GM18508 (cell line): ENCODE measurements at regions not wholly inside any gene's neighbourhood (a gene's known extent, or its start where the extent isn't known, plus 50 kb on each side); places are given as distances from the start of the nearest gene placed in this dataset.

Experiments
- ATAC-seq: cut with Tn5 transposase; IDR thresholded peaks from one replicate; pipeline ENCODE4 v1.9.1; 2021; ENCODE audit warnings: moderate number of reproducible peaks; ENCODE audit not compliant: insufficient read depth, unreplicated experiment

GRCh38 chr11:111444040-111444439, 65.0 kb upstream of the POU2AF1 start:
- no peak for ATAC-seq

DNA sequence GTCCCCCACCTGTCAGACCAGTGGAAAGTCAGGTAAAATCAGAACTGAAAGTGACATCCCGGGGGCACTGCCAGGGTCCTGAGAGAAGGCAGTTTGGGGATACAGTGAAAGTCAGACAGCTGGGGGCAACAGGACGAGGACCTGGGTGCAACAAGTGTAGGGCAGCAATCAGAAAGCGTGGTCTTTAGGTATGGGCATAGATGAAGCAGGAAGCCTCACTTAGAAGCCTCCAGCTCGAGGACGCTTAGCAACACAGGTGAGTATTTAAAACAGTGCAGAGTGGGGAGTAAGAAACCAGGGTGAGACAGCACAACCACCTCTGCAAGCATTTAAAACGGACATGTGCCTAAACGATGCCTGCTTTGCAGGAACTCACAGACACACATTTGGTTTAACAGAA, 64.6 kb upstream of the POU2AF1 start:
- no peak for ATAC-seq

DNA sequence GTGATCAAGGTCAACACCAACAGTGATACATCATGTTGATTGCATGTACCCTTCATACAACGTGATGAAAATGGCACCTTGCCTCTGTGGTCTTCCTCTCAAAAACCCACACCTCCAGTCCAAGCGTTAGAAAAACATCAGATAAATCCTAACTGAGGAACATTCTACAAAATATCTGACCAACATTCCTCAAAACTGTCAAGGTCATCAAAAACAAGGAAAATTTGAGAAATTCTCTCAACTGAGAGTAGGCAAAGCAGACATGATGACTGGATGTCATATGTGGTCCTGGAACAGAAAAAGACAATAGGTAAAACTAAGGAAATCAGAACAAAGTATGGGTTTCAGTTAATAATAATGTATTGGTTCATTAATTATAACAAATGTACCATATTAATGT, 64.0 kb upstream of the POU2AF1 start:
- ATAC-seq: no peak

DNA sequence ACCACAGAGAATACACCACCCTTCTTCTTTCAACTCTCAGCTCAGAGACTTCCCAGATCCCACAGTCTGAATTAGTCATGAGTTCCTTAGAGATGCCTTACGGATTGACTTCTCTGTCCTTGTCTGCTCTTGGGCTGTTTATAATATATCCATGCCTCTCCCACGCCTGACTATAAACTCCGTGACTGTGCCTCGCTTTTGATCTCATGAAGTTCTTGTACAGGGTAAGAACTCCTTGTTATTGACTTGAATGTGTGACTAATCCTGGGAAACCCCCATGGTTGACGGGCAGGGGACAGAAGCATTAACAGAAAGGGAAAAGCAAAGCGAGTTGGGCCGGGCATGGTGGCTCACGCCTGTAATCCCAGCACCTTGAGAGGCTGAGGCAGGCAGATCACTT, 62.4 kb upstream of the POU2AF1 start:
- ATAC-seq: no peak

- no peak for ATAC-seq
Measured at GRCh38 chr11:111440416-111441205, 61.5 kb upstream of the POU2AF1 start.

GRCh38 chr11:111439901-111440300, 60.8 kb upstream of the POU2AF1 start:
- ATAC-seq: no peak

GRCh38 chr11:111438846-111439520, 59.9 kb upstream of the POU2AF1 start:
- ATAC-seq: no peak

- ATAC-seq: no peak
Measured at GRCh38 chr11:111438168-111438567, 59.1 kb upstream of the POU2AF1 start.

DNA sequence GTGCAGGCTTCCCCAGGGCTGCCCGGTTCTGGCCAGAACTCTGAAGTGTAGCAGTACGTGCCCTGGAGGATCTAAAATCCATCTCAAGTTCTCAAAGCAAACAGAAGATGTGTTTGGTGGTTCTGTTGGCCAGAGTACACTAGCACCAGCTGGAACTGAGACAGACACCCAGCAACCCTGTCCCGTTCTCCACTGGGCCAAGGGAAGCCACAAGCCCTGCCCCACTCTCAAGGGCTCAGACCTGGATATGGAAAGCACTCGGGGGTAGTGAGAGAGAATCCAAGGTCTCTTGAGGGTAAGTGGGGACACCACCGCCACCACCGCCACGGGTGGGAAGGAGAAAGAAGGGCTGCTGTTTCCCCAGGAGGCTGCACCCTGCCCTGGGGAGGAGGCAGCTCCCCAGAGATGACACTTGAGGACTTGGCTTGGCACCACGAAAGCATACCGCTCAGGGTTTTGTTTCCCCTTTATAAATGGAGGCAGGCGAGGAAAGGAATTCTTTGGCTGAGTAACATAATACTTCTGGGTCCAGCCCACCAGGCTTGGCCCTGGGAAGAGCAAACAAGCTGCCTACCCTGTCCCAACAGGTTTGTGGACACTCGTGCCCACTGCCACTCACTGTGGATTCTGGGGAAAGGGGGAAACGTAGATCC, 56.1 kb upstream of the POU2AF1 start:
- no peak for ATAC-seq

- ATAC-seq: peak; percentile 52
Measured at GRCh38 chr11:111429066-111429506, 50.0 kb upstream of the POU2AF1 start.
